SK-N-SH (cell line): ENCODE measurements at regions not wholly inside any gene's neighbourhood (a gene's known extent, or its start where the extent isn't known, plus 50 kb on each side); places are given as distances from the start of the nearest gene placed in this dataset.

ENCODE experiments used
- CTCF ChIA-PET: fragments of 300-600, 350-600 bp; formaldehyde crosslinking; extraction: SDS; loops from one replicate; lab custom pipeline; 2021; lab: Yijun Ruan, JAX
- POLR2A ChIA-PET: fragments of 350-600 bp; sonication (Branson Sonifier 250); formaldehyde crosslinking; extraction: SDS; loops from one replicate; lab custom pipeline; 2020; ENCODE audit warnings: antibody characterized with exemption, inconsistent platforms; lab: Yijun Ruan, JAX
- DNase-seq: peaks from one replicate; pipeline ENCODE4 v3.0.0; 2012
- H2AFZ ChIP-seq: fragments of 200-600 bp; sonication (generic); 2 replicates; pipeline ENCODE4 v1.8.1; 2016; ENCODE audit warnings: antibody characterized with exemption, mild to moderate bottlenecking, low read depth
- H3F3A ChIP-seq: fragments of 200-600 bp; sonication (generic); replicated peaks from 2 replicates; pipeline ENCODE3; 2016; ENCODE audit warnings: antibody characterized with exemption, mild to moderate bottlenecking; ENCODE audit not compliant: insufficient read depth
- H3K27ac ChIP-seq, 2 experiments: fragments of 200-500 bp in 1 of 2; fragments of 200-600 bp in 1 of 2; sonication (Bioruptor generic) in 1 of 2; sonication (generic), shearing (Covaris generic) in 1 of 2; 2 replicates each; pipeline versions ENCODE4 v1.5.1 to v1.6.1; 2014 to 2016; ENCODE audit warnings: low read depth in 2 of 2, inconsistent platforms in 1 of 2, low read length in 1 of 2, mild to moderate bottlenecking in 1 of 2, mixed read lengths in 1 of 2
- H3K27me3 ChIP-seq: fragments of 200-600 bp; sonication (generic), shearing (Covaris generic); 2 replicates; pipeline ENCODE4 v1.6.1; 2016; ENCODE audit warnings: mixed run types; ENCODE audit not compliant: insufficient read depth
- H3K36me3 ChIP-seq, 2 experiments: fragments of 200-500 bp in 1 of 2; fragments of 200-600 bp in 1 of 2; sonication (Bioruptor generic) in 1 of 2; sonication (generic) in 1 of 2; replicated peaks in 1 of 2; 2 replicates each; pipeline versions ENCODE3 to v1.5.1; 2014 to 2016; ENCODE audit warnings: low read length in 1 of 2, mild to moderate bottlenecking in 1 of 2; ENCODE audit not compliant: insufficient read depth in 2 of 2, control insufficient read depth in 1 of 2
- H3K4me1 ChIP-seq, 2 experiments: fragments of 200-500 bp in 1 of 2; fragments of 200-600 bp in 1 of 2; sonication (Bioruptor generic) in 1 of 2; sonication (generic), shearing (Covaris generic) in 1 of 2; 2 replicates each; pipeline versions ENCODE4 v1.5.1 to v1.6.1; 2014 to 2016; ENCODE audit warnings: low read depth in 1 of 2, low read length in 1 of 2, mixed run types in 1 of 2; ENCODE audit not compliant: insufficient read depth in 2 of 2, control insufficient read depth in 1 of 2
- H3K4me2 ChIP-seq: fragments of 200-600 bp; sonication (generic), shearing (Covaris generic); 2 replicates; pipeline ENCODE4 v1.6.1; 2017; ENCODE audit warnings: mixed run types
- H3K4me3 ChIP-seq, 2 experiments: fragments of 200-500 bp in 1 of 2; fragments of 200-600 bp in 1 of 2; sonication (Bioruptor generic) in 1 of 2; sonication (generic), shearing (Covaris generic) in 1 of 2; 2 replicates each; pipeline versions ENCODE4 v1.5.1 to v1.8.1; 2014 to 2016; ENCODE audit warnings: low read depth in 2 of 2, inconsistent platforms in 1 of 2, low read length in 1 of 2, mild to moderate bottlenecking in 1 of 2, mixed read lengths in 1 of 2, moderate library complexity in 1 of 2
- H3K79me2 ChIP-seq: fragments of 200-600 bp; sonication (generic); 2 replicates; pipeline ENCODE4 v1.8.1; 2017; ENCODE audit warnings: mild to moderate bottlenecking; ENCODE audit not compliant: insufficient read depth
- H3K9ac ChIP-seq: fragments of 200-600 bp; sonication (generic); 2 replicates; pipeline ENCODE4 v1.6.1; 2017; ENCODE audit warnings: mixed run types
- H3K9me2 ChIP-seq: fragments of 200-600 bp; sonication (generic); 2 replicates; pipeline ENCODE4 v1.6.1; 2017; ENCODE audit warnings: mixed run types
- H3K9me3 ChIP-seq: fragments of 200-600 bp; sonication (generic); 2 replicates; pipeline ENCODE4 v1.6.1; 2017; ENCODE audit warnings: mixed run types, mild to moderate bottlenecking, moderate library complexity
- H4K20me1 ChIP-seq: fragments of 200-600 bp; sonication (generic); 2 replicates; pipeline ENCODE4 v1.6.1; 2017; ENCODE audit warnings: mild to moderate bottlenecking, mixed run types; ENCODE audit not compliant: insufficient read depth
- CHD2 ChIP-seq: fragments of 150-350 bp; IDR thresholded peaks from 2 replicates; pipeline ENCODE4 v1.6.1; 2018; ENCODE audit warnings: low read length; ENCODE audit not compliant: partially characterized antibody
- CTCF ChIP-seq: fragments of 200-600 bp; sonication (generic); IDR thresholded peaks from 2 replicates; pipeline ENCODE4 v1.6.1; 2017; ENCODE audit warnings: antibody characterized with exemption, mild to moderate bottlenecking, moderate library complexity
- ELF1 ChIP-seq: IDR thresholded peaks from 2 replicates; pipeline ENCODE4 v1.4.0; 2012
- FOXJ3 ChIP-seq: sonication (generic); formaldehyde crosslinking; IDR thresholded peaks from 2 replicates; pipeline ENCODE4 v1.5.1; 2020; ENCODE audit warnings: mild to moderate bottlenecking, missing genetic modification reagents
- FOXM1 ChIP-seq: IDR thresholded peaks from 2 replicates; pipeline ENCODE4 v1.4.0; 2012; ENCODE audit warnings: low read depth, mild to moderate bottlenecking
- GABPA ChIP-seq: IDR thresholded peaks from 2 replicates; pipeline ENCODE4 v1.4.0; 2012; ENCODE audit warnings: low read depth, mild to moderate bottlenecking
- GATA2 ChIP-seq: sonication (generic); formaldehyde crosslinking; IDR thresholded peaks from 2 replicates; pipeline ENCODE4 v1.5.0; 2020; ENCODE audit warnings: mild to moderate bottlenecking, missing genetic modification reagents
- MAX ChIP-seq: IDR thresholded peaks from 2 replicates; pipeline ENCODE4 v1.4.0; 2012; ENCODE audit warnings: low read depth
- MEF2A ChIP-seq: IDR thresholded peaks from 2 replicates; pipeline ENCODE4 v1.4.0; 2012; ENCODE audit warnings: low read depth, borderline replicate concordance
- NRF1 ChIP-seq: IDR thresholded peaks from 2 replicates; pipeline ENCODE4 v1.6.1; 2012; ENCODE audit warnings: low read depth, mild to moderate bottlenecking, low read length
- POLR2AphosphoS5 ChIP-seq: IDR thresholded peaks from 2 replicates; pipeline ENCODE4 v1.6.1; 2012; ENCODE audit warnings: low read depth, low read length
- RAD21 ChIP-seq: IDR thresholded peaks from 2 replicates; pipeline ENCODE4 v1.6.1; 2012; ENCODE audit warnings: mild to moderate bottlenecking, low read length
- RCOR1 ChIP-seq: fragments of 150-350 bp; IDR thresholded peaks from 2 replicates; pipeline ENCODE4 v1.6.1; 2017; ENCODE audit warnings: antibody characterized with exemption, low read length
- REST ChIP-seq: IDR thresholded peaks from 2 replicates; pipeline ENCODE4 v1.6.1; 2012; ENCODE audit warnings: mild to moderate bottlenecking, low read depth, low read length, moderate library complexity
- RFX5 ChIP-seq: IDR thresholded peaks from 2 replicates; pipeline ENCODE4 v1.6.1; 2012; ENCODE audit warnings: mild to moderate bottlenecking, improper control_type of control experiment, low read length
- RXRA ChIP-seq: IDR thresholded peaks from 2 replicates; pipeline ENCODE4 v1.4.0; 2012; ENCODE audit warnings: low read depth, mild to moderate bottlenecking, borderline replicate concordance
- SIN3A ChIP-seq: IDR thresholded peaks from 2 replicates; pipeline ENCODE4 v1.6.1; 2012; ENCODE audit warnings: low read depth, mild to moderate bottlenecking, low read length, moderate library complexity, borderline replicate concordance
- SMC3 ChIP-seq: IDR thresholded peaks from 2 replicates; pipeline ENCODE4 v1.6.1; 2012; ENCODE audit warnings: low read depth, low read length, improper control_type of control experiment
- TAF1 ChIP-seq: IDR thresholded peaks from 2 replicates; pipeline ENCODE4 v1.6.1; 2012; ENCODE audit warnings: low read depth, mild to moderate bottlenecking, low read length, moderate library complexity, borderline replicate concordance
- TCF12 ChIP-seq: IDR thresholded peaks from 2 replicates; pipeline ENCODE4 v1.4.0; 2012
- WGBS: methylation state at CpG from one replicate; pipeline ENCODE4 v1.1.6; 2017; ENCODE audit warnings: low lambda C conversion rate; 5-methylcytosine and 5-hydroxymethylcytosine counted together

- TF ChIP-seq GATA2 (CRISPR knock-in tag) (no peak), TCF12 (no peak), REST (no peak), FOXM1 (no peak), RAD21 (no peak), MAX (no peak), SMC3 (no peak), CTCF (no peak), CHD2 (no peak), ELF1 (no peak), RFX5 (no peak), FOXJ3 (CRISPR knock-in tag) (no peak), NRF1 (no peak), MEF2A (no peak), GABPA (no peak), POLR2AphosphoS5 (no peak), SIN3A (no peak), TAF1 (no peak), RXRA (no peak), RCOR1 (no peak)
- TF ChIP-seq, all 33 proteins: peak for 0
- no peaks in the 10 kb centered on the region for H3K9me3 ChIP-seq
- no peak overlapping the region for H3K4me3 ChIP-seq
- H3K4me2 ChIP-seq, result no peak overlapping the region
- H3K9ac ChIP-seq, result no peak overlapping the region
- no peaks in the 10 kb centered on the region for H3K79me2 ChIP-seq
- H3K27ac ChIP-seq, result peak overlapping the region in 1 of 2 experiments; percentile 48; a peak in 1 of 4 replicates
- ChIA-PET CTCF (interaction anchor here (0.7 kb wide), 1 partner anchor 145 kb away, joined by 3 read pairs; no protein-coding TSS in a partner anchor), POLR2A (interaction anchor here (0.6 kb wide), 1 partner anchor 68 kb away, joined by 3 read pairs; no protein-coding TSS in a partner anchor)
- H4K20me1 ChIP-seq, result no peaks in the 10 kb centered on the region
- H3K9me2 ChIP-seq, result no peaks in the 10 kb centered on the region
- H2AFZ ChIP-seq, result no peak overlapping the region
- peak; percentile 45 for DNase-seq
- no peaks in the 10 kb centered on the region for H3K27me3 ChIP-seq
- no peaks in the 10 kb centered on the region for H3F3A ChIP-seq
- H3K4me1 ChIP-seq, result peaks cover 0 to 18% of the 10 kb centered on the region in 2 experiments; a peak in 1 of 4 replicates
- WGBS, result 60% methylated on average over 5 of the region's 6 CpGs
- no peaks in the 10 kb centered on the region for H3K36me3 ChIP-seq
These were observed 541.4 kb downstream of the MN1 start for GRCh38 chr22:27260087-27260698.
